Uterus (tissue), 3 donors: ENCODE measurements at regions not wholly inside any gene's neighbourhood (a gene's known extent, or its start where the extent isn't known, plus 50 kb on each side); places are given as distances from the start of the nearest gene placed in this dataset.

Experiments used
- DNase-seq, 2 donors: peaks; one replicate each; pipeline ENCODE4 v3.0.0-alpha.2; 2019 to 2020
- H3K27ac ChIP-seq, 2 donors: fragments of 200-600 bp; sonication (generic); 1 replicate in 1 of 2; 2 replicates in 1 of 2; pipeline ENCODE4 v1.5.1; 2016 to 2018
- H3K27me3 ChIP-seq, 2 donors: fragments of 200-600 bp; sonication (generic); one replicate each; pipeline ENCODE4 v1.5.1; 2018 to 2019; ENCODE audit warnings: control low read depth in 1 of 2
- H3K36me3 ChIP-seq, 2 donors: fragments of 200-600 bp; sonication (generic); one replicate each; pipeline ENCODE4 v1.5.1; 2019; ENCODE audit warnings: control low read depth in 1 of 2
- H3K4me1 ChIP-seq, 2 donors: fragments of 200-600 bp; sonication (generic); one replicate each; pipeline ENCODE4 v1.5.1; 2018 to 2019; ENCODE audit warnings: control low read depth in 1 of 2
- H3K4me3 ChIP-seq, 2 donors: fragments of 200-600 bp; sonication (generic); 1 replicate in 1 of 2; 2 replicates in 1 of 2; pipeline ENCODE4 v1.5.1; 2018 to 2019; ENCODE audit warnings: mild to moderate bottlenecking in 1 of 2
- H3K9me3 ChIP-seq, 2 donors: fragments of 200-600 bp; sonication (generic); one replicate each; pipeline ENCODE4 v1.5.1; 2019; ENCODE audit warnings: control low read depth in 1 of 2
- POLR2A ChIP-seq, 2 donors: fragments of 450-650 bp; IDR thresholded peaks; one replicate each; pipeline ENCODE4 v1.6.1; 2016; ENCODE audit warnings: antibody characterized with exemption in 2 of 2, mild to moderate bottlenecking in 1 of 2, moderate library complexity in 1 of 2
- intact Hi-C: fragments of 100-400 bp; cut with DNase I; formaldehyde crosslinking; loops from one replicate; pipeline ENCODE4 v1.15.1; 2023; ENCODE audit warnings: low total_unique reads
- TF ChIP-seq, protein P1 (sequence below), 4 experiments: fragments of 200-600 bp in 2 of 4; fragments of 450-650 bp in 2 of 4; sonication (generic) in 2 of 4; IDR thresholded peaks; one replicate each; pipeline ENCODE4 v1.5.1; 2016 to 2019; ENCODE audit warnings: antibody characterized with exemption in 4 of 4, mild to moderate bottlenecking in 2 of 4, moderate library complexity in 1 of 4
- donor health status: DM: yes; HTN: yes; CAD: no.

DNA sequence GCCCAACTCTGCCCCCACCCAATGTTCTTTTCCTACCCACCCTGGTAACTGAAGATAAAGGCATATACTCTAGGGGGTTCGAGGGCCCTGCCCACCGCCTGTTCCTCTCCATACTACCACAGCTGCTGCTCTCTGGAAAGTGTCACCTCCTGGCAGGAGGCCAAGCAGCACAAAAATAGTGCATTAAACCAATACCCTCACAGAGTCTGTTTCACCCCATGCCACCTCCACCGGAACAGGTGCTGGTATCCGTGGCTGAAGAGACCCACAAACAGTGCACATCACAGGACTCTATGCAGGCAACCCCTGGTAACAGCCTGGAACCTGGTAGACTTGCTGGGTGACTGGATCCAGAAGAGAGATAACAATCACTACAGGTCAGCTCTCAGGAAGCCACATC lies 85.1 kb upstream of the CTSO start:
- TF ChIP-seq, protein P1, sequence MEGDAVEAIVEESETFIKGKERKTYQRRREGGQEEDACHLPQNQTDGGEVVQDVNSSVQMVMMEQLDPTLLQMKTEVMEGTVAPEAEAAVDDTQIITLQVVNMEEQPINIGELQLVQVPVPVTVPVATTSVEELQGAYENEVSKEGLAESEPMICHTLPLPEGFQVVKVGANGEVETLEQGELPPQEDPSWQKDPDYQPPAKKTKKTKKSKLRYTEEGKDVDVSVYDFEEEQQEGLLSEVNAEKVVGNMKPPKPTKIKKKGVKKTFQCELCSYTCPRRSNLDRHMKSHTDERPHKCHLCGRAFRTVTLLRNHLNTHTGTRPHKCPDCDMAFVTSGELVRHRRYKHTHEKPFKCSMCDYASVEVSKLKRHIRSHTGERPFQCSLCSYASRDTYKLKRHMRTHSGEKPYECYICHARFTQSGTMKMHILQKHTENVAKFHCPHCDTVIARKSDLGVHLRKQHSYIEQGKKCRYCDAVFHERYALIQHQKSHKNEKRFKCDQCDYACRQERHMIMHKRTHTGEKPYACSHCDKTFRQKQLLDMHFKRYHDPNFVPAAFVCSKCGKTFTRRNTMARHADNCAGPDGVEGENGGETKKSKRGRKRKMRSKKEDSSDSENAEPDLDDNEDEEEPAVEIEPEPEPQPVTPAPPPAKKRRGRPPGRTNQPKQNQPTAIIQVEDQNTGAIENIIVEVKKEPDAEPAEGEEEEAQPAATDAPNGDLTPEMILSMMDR (IDR thresholded peaks at IDR 0.05): no peak
- TF ChIP-seq POLR2A (IDR thresholded peaks at IDR 0.05): no peak

DNA sequence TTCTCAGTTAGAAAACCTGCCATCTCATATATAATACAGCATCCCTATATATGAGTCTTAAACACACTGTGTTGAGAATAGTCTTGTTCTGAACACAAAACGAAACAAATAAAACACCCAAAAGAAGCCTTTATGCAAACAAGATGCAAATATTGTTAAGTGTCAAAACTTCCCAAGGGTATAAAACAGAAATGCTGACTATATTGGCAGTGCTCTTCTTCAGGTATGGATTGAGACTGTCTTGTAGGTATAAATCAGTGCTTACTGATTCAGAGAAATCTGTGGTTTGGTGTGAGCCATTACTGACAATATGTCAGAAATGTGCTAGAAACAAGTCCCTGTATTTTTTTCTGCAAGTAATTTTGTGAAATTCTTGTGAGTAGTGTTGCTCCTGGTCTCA lies 82.8 kb upstream of the CTSO start:
- DNase-seq: no peak
- Histone ChIP-seq H3K4me3 (no peak overlapping the region), H3K4me1 (no peaks in the 10 kb centered on the region), H3K36me3 (no peaks in the 10 kb centered on the region), H3K9me3 (no peaks in the 10 kb centered on the region), H3K27ac (no peak overlapping the region), H3K27me3 (no peaks in the 10 kb centered on the region)
- TF ChIP-seq POLR2A (IDR thresholded peaks at IDR 0.05): no peak
- TF ChIP-seq, protein P1 (IDR thresholded peaks at IDR 0.05): no peak
- intact Hi-C loops: no loop called here

More for the DNA sequence above, 85.1 kb upstream of the CTSO start:
- H3K27me3 ChIP-seq: no peaks in the 10 kb centered on the region
- H3K36me3 ChIP-seq: no peaks in the 10 kb centered on the region
- no peaks in the 10 kb centered on the region for H3K9me3 ChIP-seq
- no peak overlapping the region for H3K27ac ChIP-seq
- intact Hi-C loops: no loop called here
- H3K4me1 ChIP-seq: no peaks in the 10 kb centered on the region
- no peak for DNase-seq
- H3K4me3 ChIP-seq: no peak overlapping the region

DNA sequence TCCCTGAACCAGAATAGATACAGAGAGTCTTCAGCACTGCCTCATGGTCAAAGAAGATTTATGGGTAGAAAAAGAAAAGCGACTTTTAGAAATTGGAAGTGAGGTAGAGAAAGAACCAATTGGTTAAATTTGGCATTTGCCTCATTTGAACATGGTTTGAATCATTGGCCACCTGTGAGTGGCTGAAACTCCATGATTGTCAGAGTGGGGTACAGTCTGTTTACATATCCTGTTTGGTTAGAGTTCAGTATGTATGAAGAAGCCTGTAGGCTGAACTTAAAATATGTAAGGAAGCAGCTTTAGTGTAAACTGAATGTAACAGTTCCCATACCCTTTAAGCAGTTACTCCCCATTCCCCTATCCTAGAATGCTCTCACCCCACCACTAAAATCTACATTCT lies 76.0 kb upstream of the CTSO start:
- TF ChIP-seq, protein P1 (IDR thresholded peaks at IDR 0.05): no peak
- TF ChIP-seq POLR2A (IDR thresholded peaks at IDR 0.05): no peak
- no peak for DNase-seq
- intact Hi-C loops: loop anchor here (5.0 kb wide), 1 partner anchor 603 kb away; no protein-coding TSS in a partner anchor
- Histone ChIP-seq H3K9me3 (no peaks in the 10 kb centered on the region), H3K4me1 (no peaks in the 10 kb centered on the region), H3K4me3 (no peak overlapping the region), H3K27ac (no peak overlapping the region), H3K27me3 (no peaks in the 10 kb centered on the region), H3K36me3 (no peaks in the 10 kb centered on the region)

DNA sequence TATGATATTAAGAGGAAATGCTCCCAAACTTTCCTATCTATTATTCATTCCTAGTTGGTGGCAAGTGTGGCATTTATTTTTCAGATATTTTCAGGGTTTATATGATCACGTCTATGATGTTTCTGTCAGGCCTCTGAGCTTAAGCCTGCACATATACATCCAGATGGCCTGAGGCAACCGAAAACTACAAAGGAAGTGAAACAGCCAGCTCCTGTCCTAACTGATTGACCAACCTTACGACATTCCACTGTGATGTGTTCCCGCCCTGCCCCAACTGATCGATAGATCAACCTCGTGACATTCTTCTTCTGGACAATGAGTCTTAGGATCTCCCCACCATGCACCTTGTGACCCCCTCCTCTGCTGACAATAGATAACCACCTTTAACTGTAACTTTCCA lies 67.6 kb upstream of the CTSO start:
- Histone ChIP-seq H3K4me3 (no peak overlapping the region), H3K36me3 (no peaks in the 10 kb centered on the region), H3K9me3 (no peaks in the 10 kb centered on the region), H3K27me3 (no peaks in the 10 kb centered on the region), H3K4me1 (no peaks in the 10 kb centered on the region), H3K27ac (no peak overlapping the region)
- no peak for TF ChIP-seq POLR2A (IDR thresholded peaks at IDR 0.05)
- TF ChIP-seq, protein P1 (IDR thresholded peaks at IDR 0.05): no peak
- intact Hi-C loops: no loop called here
- DNase-seq: no peak

DNA sequence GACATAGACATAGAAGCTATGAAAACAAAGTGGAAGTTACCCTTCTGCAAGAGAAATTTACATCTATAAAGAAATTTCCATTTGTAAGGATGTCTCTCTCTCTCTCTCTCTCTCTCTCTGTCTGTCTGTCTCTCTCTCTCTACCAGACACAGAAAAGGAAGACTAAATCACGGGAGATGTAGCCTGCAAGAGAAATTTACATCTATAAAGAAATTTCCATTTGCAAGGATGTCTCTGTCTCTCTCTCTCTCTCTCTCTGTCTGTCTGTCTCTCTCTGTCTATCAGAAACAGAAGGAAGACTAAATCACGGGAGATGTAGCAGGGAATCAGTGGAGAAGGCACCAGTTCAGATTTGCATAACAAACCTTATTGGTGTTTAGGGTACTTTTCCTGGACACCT lies 65.6 kb upstream of the CTSO start:
- Histone ChIP-seq H3K36me3 (no peaks in the 10 kb centered on the region), H3K27me3 (no peaks in the 10 kb centered on the region), H3K4me1 (no peaks in the 10 kb centered on the region), H3K9me3 (no peaks in the 10 kb centered on the region), H3K4me3 (no peak overlapping the region), H3K27ac (no peak overlapping the region)
- DNase-seq: no peak
- intact Hi-C loops: no loop called here
- no peak for TF ChIP-seq POLR2A (IDR thresholded peaks at IDR 0.05)
- TF ChIP-seq, protein P1 (IDR thresholded peaks at IDR 0.05): no peak
